CD4-positive, alpha-beta T cell (primary cell): ENCODE measurements at regions not wholly inside any gene's neighbourhood (a gene's known extent, or its start where the extent isn't known, plus 50 kb on each side); places are given as distances from the start of the nearest gene placed in this dataset.

Source experiments
- ATAC-seq: fragments of 200-7000 bp; cut with Tn5 transposase; one replicate; pipeline ENCODE4 v1.10.0; 2022; ENCODE audit warnings: mild to moderate bottlenecking; ENCODE audit not compliant: poor library complexity
- CTCF ChIA-PET: fragments of 350-600 bp; sonication (Branson Sonifier 250); formaldehyde crosslinking; loops from one replicate; lab custom pipeline; 2021; ENCODE audit warnings: antibody characterized with exemption, inconsistent platforms; lab: Charles Lee
- POLR2A ChIA-PET: fragments of 350-600 bp; sonication (Branson Sonifier 250); formaldehyde crosslinking; loops from one replicate; lab custom pipeline; 2021; ENCODE audit warnings: antibody characterized with exemption, inconsistent platforms; lab: Charles Lee
- DNase-seq, 14 experiments: peaks; one replicate each; pipeline ENCODE4 v3.0.0-alpha.2; 2013 to 2020; ENCODE audit warnings: mixed read lengths in 2 of 14
- H3K27ac ChIP-seq, 2 donors: one replicate each; pipeline versions ENCODE4 v1.5.1 to v1.7.0; 2013; ENCODE audit warnings: low read length in 2 of 2, low read depth in 1 of 2, mild to moderate bottlenecking in 1 of 2
- H3K27me3 ChIP-seq, 2 experiments: 1 replicate in 1 of 2; 2 replicates in 1 of 2; pipeline versions ENCODE4 v1.6.1 to v1.7.0; 2013; ENCODE audit warnings: low read length in 2 of 2, control low read depth in 1 of 2, mild to moderate bottlenecking in 1 of 2, moderate library complexity in 1 of 2; ENCODE audit not compliant: insufficient read depth in 2 of 2, control insufficient read depth in 1 of 2
- H3K36me3 ChIP-seq: one replicate; pipeline ENCODE4 v1.6.1; 2013; ENCODE audit warnings: low read length, control low read depth; ENCODE audit not compliant: insufficient read depth
- H3K4me1 ChIP-seq: one replicate; pipeline ENCODE4 v1.6.1; 2013; ENCODE audit warnings: low read length, control low read depth; ENCODE audit not compliant: insufficient read depth
- H3K4me3 ChIP-seq: one replicate; pipeline ENCODE4 v1.5.1; 2013; ENCODE audit warnings: mild to moderate bottlenecking, low read length, moderate library complexity
- H3K9me3 ChIP-seq, 2 experiments: 1 replicate in 1 of 2; 2 replicates in 1 of 2; pipeline versions ENCODE4 v1.6.1 to v1.7.0; 2013; ENCODE audit warnings: low read length in 2 of 2, mild to moderate bottlenecking in 2 of 2, control low read depth in 1 of 2, moderate library complexity in 1 of 2; ENCODE audit not compliant: control insufficient read depth in 1 of 2, insufficient read depth in 1 of 2
- H3K27ac Mint-ChIP-seq: one replicate; pipeline ENCODE4 v1.8.0; 2020; ENCODE audit warnings: mixed read lengths
- H3K27me3 Mint-ChIP-seq: one replicate; pipeline ENCODE4 v1.8.0; 2021; ENCODE audit warnings: mixed read lengths
- H3K36me3 Mint-ChIP-seq: one replicate; pipeline ENCODE4 v1.8.0; 2021; ENCODE audit warnings: low read depth, mixed read lengths
- H3K4me1 Mint-ChIP-seq: one replicate; pipeline ENCODE4 v1.8.0; 2021; ENCODE audit warnings: low read depth, mixed read lengths
- H3K4me3 Mint-ChIP-seq: one replicate; pipeline ENCODE4 v1.8.0; 2020; ENCODE audit warnings: mild to moderate bottlenecking, mixed read lengths
- H3K9me3 Mint-ChIP-seq: one replicate; pipeline ENCODE4 v1.8.0; 2020; ENCODE audit warnings: mixed read lengths
- intact Hi-C, 2 experiments: fragments of 100-400 bp; cut with DNase I in 1 of 2; cut with micrococcal nuclease in 1 of 2; formaldehyde crosslinking; loops; one replicate each; pipeline versions ENCODE4 v1.15.1 to v1.9.0; 2023 to 2025; cut with DNase I, micrococcal nuclease
- TF ChIP-seq, protein P1 (sequence below): fragments of 200-600 bp; IDR thresholded peaks from one replicate; pipeline ENCODE4 v1.8.0; 2022; ENCODE audit warnings: antibody characterized with exemption, mild to moderate bottlenecking

DNA sequence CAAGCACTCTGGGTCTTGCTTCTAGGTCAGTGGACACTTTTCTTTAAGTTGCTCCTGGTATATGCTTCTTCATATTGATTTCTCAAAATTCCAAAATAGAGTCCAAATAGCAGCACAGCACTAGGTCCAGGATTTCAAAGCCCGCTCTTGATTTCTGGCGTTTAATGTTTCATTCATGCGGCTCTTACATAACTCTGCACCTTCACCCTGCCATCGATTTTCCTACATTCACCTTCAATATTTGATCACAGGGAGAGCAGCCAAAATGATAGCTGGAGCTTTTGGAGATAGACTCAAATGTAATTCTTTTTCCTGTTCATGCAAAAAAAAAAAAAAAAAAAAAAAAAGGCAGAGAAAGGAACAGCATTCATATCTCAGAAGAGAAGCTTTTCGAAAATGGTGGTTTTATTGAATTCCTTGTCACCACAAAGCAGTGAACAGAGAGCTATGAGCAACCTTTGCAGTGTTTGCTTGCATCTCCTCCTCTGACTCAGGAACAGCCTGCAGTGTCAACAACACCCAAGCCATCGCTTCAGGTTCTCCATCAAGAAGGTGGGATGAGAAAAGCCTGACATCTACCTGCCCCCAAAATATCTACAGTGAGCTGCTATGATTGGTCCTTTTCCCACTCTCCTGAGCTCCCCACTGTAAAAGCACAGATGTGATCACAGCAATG, 97.8 kb downstream of the MED10 start:
- peaks cover 2 to 4% of the 10 kb centered on the region in 2 experiments for H3K27me3 ChIP-seq
- Mint-ChIP-seq H3K9me3 (no peaks in the 10 kb centered on the region), H3K27ac (no peak overlapping the region), H3K27me3 (peaks cover 47% of the 10 kb centered on the region), H3K36me3 (no peaks in the 10 kb centered on the region), H3K4me1 (peaks cover 11% of the 10 kb centered on the region), H3K4me3 (no peak overlapping the region)
- CTCF ChIA-PET = no interaction called here
- no peaks in the 10 kb centered on the region for H3K4me1 ChIP-seq
- H3K27ac ChIP-seq = no peak overlapping the region
- POLR2A ChIA-PET = no interaction called here
- H3K9me3 ChIP-seq = no peaks in the 10 kb centered on the region
- no peaks in the 10 kb centered on the region for H3K36me3 ChIP-seq
- TF ChIP-seq, protein P1, sequence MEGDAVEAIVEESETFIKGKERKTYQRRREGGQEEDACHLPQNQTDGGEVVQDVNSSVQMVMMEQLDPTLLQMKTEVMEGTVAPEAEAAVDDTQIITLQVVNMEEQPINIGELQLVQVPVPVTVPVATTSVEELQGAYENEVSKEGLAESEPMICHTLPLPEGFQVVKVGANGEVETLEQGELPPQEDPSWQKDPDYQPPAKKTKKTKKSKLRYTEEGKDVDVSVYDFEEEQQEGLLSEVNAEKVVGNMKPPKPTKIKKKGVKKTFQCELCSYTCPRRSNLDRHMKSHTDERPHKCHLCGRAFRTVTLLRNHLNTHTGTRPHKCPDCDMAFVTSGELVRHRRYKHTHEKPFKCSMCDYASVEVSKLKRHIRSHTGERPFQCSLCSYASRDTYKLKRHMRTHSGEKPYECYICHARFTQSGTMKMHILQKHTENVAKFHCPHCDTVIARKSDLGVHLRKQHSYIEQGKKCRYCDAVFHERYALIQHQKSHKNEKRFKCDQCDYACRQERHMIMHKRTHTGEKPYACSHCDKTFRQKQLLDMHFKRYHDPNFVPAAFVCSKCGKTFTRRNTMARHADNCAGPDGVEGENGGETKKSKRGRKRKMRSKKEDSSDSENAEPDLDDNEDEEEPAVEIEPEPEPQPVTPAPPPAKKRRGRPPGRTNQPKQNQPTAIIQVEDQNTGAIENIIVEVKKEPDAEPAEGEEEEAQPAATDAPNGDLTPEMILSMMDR = no peak
- H3K4me3 ChIP-seq = no peak overlapping the region
- DNase-seq (no peak), ATAC-seq (no peak)
- intact Hi-C loops = no loop called here

DNA sequence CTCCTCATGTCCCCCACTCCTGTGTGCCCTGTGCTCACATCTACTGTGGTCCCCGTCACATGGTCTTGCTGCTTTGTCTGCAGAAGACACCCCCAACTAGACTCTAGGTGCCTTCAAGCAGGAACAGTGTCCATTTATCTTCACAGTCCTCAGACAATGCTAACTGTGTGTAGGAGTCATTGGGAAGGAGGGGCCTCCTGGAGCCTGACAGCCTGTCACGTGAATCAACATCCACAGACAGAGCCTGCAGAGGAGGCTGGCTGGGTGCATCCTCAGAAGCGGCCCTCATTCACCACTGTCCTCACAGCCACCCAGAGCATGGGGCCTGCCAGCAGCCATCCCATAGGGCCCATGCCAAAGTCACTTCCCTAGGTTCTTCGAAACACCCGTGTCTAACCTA, 98.7 kb downstream of the MED10 start:
- Mint-ChIP-seq H3K4me1 (peaks cover 11% of the 10 kb centered on the region), H3K9me3 (no peaks in the 10 kb centered on the region), H3K27ac (no peak overlapping the region), H3K27me3 (peaks cover 48% of the 10 kb centered on the region), H3K4me3 (no peak overlapping the region), H3K36me3 (no peaks in the 10 kb centered on the region)
- Histone ChIP-seq H3K27me3 (peaks cover 2 to 4% of the 10 kb centered on the region in 2 experiments), H3K4me1 (no peaks in the 10 kb centered on the region), H3K27ac (no peak overlapping the region), H3K9me3 (no peaks in the 10 kb centered on the region), H3K36me3 (no peaks in the 10 kb centered on the region), H3K4me3 (no peak overlapping the region)
- ChIA-PET CTCF (no interaction called here), POLR2A (no interaction called here)
- no peak for ATAC-seq
- no peak for DNase-seq
- TF ChIP-seq, protein P1 = no peak
- intact Hi-C loops = no loop called here

DNA sequence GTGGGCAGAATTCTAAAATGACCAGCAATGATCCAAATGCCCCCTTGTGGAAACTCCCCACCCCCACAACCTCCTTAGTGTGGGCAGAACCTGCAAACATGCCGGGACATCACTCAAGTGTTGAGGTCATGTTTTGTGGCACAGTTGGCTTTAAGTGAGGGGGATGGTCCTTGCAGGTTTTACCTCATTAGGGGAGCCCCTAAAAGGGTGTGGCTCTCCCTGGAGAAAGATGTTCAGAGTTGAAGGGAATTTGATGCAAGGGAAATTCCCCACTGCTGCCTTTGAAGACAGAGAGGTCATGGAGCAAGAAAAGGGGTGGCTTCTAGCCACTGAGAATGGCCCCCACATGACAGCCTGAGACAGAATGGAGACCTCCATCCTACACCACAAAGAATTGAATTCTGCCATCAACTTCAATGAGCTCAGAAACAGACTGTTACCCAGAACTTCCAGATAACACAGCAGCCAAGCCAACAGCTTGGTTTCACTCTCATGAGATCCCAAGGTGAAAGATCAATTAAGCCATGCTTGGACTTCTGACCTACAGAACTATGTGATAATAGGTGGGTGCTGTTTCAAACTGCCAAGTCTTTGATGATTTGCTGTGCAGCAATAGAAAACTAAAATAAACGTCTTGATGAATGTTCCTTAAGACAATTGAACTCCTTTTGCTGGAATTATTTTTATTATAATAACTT, 103.4 kb downstream of the MED10 start:
- ChIA-PET POLR2A (no interaction called here), CTCF (no interaction called here)
- Histone ChIP-seq H3K27me3 (peaks cover 0 to 5% of the 10 kb centered on the region in 2 experiments), H3K27ac (no peak overlapping the region), H3K9me3 (no peaks in the 10 kb centered on the region), H3K36me3 (no peaks in the 10 kb centered on the region), H3K4me3 (no peak overlapping the region), H3K4me1 (no peaks in the 10 kb centered on the region)
- TF ChIP-seq, protein P1 = no peak
- Mint-ChIP-seq H3K9me3 (no peaks in the 10 kb centered on the region), H3K36me3 (no peaks in the 10 kb centered on the region), H3K4me1 (no peaks in the 10 kb centered on the region), H3K4me3 (no peak overlapping the region), H3K27me3 (peaks cover 61% of the 10 kb centered on the region), H3K27ac (no peak overlapping the region)
- intact Hi-C loops = no loop called here
- ATAC-seq (no peak), DNase-seq (no peak)
